ENCODE measurements at regions not wholly inside any gene's neighbourhood (a gene's known extent, or its start where the extent isn't known, plus 50 kb on each side); places are given as distances from the start of the nearest gene placed in this dataset.

DNA sequence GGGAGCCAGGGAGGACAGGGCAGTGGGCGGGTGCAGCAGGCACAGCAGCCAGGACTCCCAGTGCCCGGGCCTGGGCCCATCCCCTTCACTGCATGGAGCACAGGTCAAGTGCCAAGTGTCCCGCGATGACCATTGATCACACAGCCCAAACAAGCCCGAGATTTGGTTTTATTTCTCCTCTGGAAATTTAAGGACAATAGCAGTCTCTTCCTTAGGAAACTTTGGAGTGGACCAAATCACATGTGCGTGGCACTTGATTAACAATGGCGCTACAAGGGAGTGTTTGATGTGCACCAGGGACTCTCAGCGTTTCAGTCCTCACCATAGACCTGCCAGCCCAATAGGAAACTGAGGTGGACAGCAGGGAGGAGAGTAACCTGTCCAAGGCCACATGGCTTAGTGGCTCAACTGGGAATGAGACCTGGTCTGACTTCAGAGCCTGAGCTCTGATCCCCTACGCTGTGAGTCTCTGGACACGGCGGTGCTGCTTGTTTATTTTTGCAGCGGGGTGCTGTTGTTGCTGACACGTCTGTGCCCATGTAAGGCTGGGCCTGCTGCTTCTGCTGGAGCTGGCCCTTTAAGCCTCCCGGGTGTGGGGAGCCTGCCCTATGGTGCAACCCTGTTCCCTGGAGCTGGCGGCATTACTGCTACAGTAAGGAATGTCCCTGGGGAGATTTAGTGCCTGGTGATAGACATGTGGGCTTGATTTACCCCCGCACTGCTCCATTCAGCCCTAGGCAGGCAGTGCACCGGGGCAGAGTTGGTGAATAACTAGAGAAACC lies 194.2 kb downstream of the INHBB start (continued):
- TF ChIP-seq ARHGAP35 (CRISPR knock-in tag; IDR thresholded peaks at IDR 0.05; ENCODE audit: borderline replicate concordance) = peak; percentile 76; the same call in 1 of the 2 replicates
- no peak for TF ChIP-seq MTA3 (CRISPR knock-in tag; IDR thresholded peaks at IDR 0.05)
- no peak for TF ChIP-seq HOXA9 (CRISPR knock-in tag; IDR thresholded peaks at IDR 0.05; ENCODE audit: borderline replicate concordance)
- TF ChIP-seq, protein P1, sequence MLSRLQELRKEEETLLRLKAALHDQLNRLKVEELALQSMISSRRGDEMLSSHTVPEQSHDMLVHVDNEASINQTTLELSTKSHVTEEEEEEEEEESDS (CRISPR knock-in tag; IDR thresholded peaks at IDR 0.05; ENCODE audit: borderline replicate concordance) = peak; percentile 82; the same call in 1 of the 2 replicates
- no peak for TF ChIP-seq ZNF569 (CRISPR knock-in tag; IDR thresholded peaks at IDR 0.05; ENCODE audit: borderline replicate concordance)
- TF ChIP-seq MEIS2 (CRISPR knock-in tag; IDR thresholded peaks at IDR 0.05) = peak; percentile 78
- 0 out of 2 replicates have a peak, but pooled peaks have one; percentile 18 for TF ChIP-seq ZFP62 (CRISPR knock-in tag; IDR thresholded peaks at IDR 0.05)
- TF ChIP-seq BRCA1 (CRISPR knock-in tag; IDR thresholded peaks at IDR 0.05) = peak; percentile 92
- TF ChIP-seq, protein P2, sequence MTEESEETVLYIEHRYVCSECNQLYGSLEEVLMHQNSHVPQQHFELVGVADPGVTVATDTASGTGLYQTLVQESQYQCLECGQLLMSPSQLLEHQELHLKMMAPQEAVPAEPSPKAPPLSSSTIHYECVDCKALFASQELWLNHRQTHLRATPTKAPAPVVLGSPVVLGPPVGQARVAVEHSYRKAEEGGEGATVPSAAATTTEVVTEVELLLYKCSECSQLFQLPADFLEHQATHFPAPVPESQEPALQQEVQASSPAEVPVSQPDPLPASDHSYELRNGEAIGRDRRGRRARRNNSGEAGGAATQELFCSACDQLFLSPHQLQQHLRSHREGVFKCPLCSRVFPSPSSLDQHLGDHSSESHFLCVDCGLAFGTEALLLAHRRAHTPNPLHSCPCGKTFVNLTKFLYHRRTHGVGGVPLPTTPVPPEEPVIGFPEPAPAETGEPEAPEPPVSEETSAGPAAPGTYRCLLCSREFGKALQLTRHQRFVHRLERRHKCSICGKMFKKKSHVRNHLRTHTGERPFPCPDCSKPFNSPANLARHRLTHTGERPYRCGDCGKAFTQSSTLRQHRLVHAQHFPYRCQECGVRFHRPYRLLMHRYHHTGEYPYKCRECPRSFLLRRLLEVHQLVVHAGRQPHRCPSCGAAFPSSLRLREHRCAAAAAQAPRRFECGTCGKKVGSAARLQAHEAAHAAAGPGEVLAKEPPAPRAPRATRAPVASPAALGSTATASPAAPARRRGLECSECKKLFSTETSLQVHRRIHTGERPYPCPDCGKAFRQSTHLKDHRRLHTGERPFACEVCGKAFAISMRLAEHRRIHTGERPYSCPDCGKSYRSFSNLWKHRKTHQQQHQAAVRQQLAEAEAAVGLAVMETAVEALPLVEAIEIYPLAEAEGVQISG (CRISPR knock-in tag; IDR thresholded peaks at IDR 0.05) = peak; percentile 72
- no peak for TF ChIP-seq CCAR2 (optimal IDR thresholded peaks at IDR 0.05; ENCODE audit: low read depth, low read length)
- peak; percentile 94 for TF ChIP-seq FOXA3 (CRISPR knock-in tag; IDR thresholded peaks at IDR 0.05)
- TF ChIP-seq MIER3 (CRISPR knock-in tag; IDR thresholded peaks at IDR 0.05; ENCODE audit: borderline replicate concordance) = no peak; the same call in 1 of the 2 replicates
- TF ChIP-seq MXD4 (CRISPR knock-in tag; IDR thresholded peaks at IDR 0.05) = no peak
- TF ChIP-seq SMYD3 (CRISPR knock-in tag; IDR thresholded peaks at IDR 0.05) = peak; percentile 83; the same call in 1 of the 2 replicates
- no peak for TF ChIP-seq PLRG1 (conservative IDR thresholded peaks at IDR 0.05)
- TF ChIP-seq, protein P3, sequence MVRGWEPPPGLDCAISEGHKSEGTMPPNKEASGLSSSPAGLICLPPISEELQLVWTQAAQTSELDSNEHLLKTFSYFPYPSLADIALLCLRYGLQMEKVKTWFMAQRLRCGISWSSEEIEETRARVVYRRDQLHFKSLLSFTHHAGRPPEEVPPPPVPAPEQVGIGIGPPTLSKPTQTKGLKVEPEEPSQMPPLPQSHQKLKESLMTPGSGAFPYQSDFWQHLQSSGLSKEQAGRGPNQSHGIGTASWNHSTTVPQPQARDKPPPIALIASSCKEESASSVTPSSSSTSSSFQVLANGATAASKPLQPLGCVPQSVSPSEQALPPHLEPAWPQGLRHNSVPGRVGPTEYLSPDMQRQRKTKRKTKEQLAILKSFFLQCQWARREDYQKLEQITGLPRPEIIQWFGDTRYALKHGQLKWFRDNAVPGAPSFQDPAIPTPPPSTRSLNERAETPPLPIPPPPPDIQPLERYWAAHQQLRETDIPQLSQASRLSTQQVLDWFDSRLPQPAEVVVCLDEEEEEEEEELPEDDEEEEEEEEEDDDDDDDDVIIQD (CRISPR knock-in tag; IDR thresholded peaks at IDR 0.05; ENCODE audit: low read depth) = no peak
- TF ChIP-seq, protein P4, sequence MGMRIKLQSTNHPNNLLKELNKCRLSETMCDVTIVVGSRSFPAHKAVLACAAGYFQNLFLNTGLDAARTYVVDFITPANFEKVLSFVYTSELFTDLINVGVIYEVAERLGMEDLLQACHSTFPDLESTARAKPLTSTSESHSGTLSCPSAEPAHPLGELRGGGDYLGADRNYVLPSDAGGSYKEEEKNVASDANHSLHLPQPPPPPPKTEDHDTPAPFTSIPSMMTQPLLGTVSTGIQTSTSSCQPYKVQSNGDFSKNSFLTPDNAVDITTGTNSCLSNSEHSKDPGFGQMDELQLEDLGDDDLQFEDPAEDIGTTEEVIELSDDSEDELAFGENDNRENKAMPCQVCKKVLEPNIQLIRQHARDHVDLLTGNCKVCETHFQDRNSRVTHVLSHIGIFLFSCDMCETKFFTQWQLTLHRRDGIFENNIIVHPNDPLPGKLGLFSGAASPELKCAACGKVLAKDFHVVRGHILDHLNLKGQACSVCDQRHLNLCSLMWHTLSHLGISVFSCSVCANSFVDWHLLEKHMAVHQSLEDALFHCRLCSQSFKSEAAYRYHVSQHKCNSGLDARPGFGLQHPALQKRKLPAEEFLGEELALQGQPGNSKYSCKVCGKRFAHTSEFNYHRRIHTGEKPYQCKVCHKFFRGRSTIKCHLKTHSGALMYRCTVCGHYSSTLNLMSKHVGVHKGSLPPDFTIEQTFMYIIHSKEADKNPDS (CRISPR knock-in tag; IDR thresholded peaks at IDR 0.05) = peak; percentile 71; the same call in 1 of the 2 replicates
- TF ChIP-seq ZNF83 (CRISPR knock-in tag; IDR thresholded peaks at IDR 0.05; ENCODE audit: borderline replicate concordance) = no peak
- no peak for TF ChIP-seq NPAS2 (CRISPR knock-in tag; IDR thresholded peaks at IDR 0.05; ENCODE audit: borderline replicate concordance)
- no peak for TF ChIP-seq TP53 (CRISPR knock-in tag; conservative IDR thresholded peaks at IDR 0.05)
- TF ChIP-seq, protein P5, sequence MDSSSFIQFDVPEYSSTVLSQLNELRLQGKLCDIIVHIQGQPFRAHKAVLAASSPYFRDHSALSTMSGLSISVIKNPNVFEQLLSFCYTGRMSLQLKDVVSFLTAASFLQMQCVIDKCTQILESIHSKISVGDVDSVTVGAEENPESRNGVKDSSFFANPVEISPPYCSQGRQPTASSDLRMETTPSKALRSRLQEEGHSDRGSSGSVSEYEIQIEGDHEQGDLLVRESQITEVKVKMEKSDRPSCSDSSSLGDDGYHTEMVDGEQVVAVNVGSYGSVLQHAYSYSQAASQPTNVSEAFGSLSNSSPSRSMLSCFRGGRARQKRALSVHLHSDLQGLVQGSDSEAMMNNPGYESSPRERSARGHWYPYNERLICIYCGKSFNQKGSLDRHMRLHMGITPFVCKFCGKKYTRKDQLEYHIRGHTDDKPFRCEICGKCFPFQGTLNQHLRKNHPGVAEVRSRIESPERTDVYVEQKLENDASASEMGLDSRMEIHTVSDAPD (CRISPR knock-in tag; IDR thresholded peaks at IDR 0.05) = peak; percentile 92
- 0 out of 2 replicates have a peak, but pooled peaks have one; percentile 29 for TF ChIP-seq NCOA1 (CRISPR knock-in tag; IDR thresholded peaks at IDR 0.05)
